OCI-M1 (cell line): ENCODE measurements at regions not wholly inside any gene's neighbourhood (a gene's known extent, or its start where the extent isn't known, plus 50 kb on each side); places are given as distances from the start of the nearest gene placed in this dataset.

Experiments used
- DNase-seq: peaks from one replicate; lab custom pipeline; 2025; lab: John Stamatoyannopoulos, UW

DNA sequence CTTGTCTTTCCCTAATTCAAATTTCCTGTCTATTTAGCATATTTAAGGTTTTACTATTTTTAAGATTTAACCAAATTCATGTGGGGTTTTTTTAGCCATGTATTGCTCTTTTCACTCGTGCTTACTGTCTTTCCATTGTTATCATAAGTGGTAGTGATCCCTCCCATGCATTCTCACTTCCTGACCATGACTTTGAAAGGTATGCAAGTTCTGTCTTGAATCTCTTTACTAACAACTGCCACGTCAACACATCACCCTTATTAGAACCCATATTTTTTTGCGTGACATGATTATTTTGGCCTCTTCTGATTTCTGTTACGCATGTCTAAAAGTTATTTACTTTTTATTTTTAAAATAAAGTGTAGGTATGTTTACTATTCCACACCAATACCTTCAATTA is 94.7 kb upstream of the CDH6 start:
- DNase-seq = no peak

DNA sequence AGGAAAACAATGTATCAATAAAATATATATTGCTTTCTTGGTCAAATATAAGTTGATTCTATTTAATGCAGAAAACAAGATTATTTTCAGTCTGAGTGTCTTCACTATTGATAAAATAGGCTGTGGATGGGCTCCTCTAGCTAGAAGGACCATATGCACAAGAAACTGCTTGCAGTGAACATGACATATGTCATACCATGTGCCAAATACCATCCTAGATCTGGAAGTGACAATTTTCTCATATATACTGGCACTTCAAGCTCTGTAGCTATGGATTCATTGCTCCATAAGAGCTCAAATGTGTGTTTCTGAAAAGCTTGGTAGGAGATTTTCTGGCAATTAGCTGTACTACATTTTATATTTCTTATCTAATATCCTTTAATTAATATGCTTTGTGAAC is 95.6 kb upstream of the CDH6 start:
- DNase-seq = no peak

DNA sequence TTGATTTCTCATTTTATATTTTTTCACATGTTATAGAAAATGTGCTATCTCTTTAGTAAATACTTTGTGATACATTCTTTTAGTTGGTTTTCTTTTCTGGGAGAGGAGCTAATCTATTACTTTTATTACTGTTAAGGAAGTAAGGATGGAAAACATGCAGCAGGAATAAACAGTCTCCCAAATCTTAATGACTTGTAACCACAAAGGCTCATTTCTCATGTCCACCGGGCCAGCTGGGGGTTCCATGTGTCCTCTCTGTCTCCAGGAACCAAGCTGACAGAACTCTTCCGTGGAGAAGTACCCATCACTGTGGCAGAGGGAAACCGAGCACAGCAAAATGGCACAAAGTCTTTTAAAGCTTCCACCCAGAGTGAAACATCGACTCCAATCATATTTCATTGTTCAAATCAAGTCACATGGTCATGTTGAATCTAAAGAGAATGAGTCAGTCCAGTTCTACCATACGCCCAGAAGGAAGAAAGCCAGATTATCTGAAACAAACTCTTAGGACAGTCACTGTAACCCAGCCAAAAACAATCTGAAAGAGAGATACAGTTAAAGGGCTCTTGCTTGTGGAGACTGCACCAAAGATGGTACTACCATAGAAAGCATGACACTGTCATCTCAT is 97.1 kb upstream of the CDH6 start:
- peak; percentile 61 for DNase-seq

DNA sequence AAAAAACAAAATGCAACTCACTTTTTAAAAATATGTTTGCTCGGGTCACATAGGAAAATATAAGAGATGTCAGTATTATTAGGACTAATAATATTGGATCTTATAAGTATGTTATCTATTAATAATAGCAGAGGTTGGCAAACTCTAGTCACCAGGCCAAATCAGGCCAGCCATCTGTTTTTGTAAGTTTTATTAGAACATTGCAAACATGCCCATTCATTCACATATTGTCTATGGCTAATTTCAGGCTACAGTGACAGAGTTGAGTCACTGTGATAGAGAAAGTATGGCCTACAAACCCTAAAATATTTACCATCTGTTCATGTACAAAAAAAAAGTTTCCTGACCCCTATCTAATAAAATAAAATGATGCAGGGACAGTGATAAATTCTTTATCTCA is 97.7 kb upstream of the CDH6 start:
- no peak for DNase-seq

DNA sequence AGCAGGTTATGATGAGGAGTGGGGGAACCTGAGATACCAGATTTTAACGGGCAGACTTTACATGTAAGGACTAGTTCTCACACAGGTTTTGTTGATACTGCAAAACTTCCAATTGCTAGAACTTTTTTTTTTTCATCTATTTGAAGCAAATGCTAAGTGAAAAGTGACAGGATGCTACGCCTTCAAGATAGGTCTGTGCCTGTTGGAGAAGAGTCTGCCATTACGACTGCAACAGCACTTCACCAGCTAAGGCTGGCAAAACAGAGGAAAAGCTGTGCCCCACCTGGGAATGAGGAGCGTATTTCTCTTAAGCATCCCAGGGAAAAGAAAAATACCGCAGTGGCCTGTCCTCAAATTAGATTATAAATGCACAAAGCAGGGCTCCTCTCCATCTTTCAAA is 102.0 kb upstream of the CDH6 start:
- DNase-seq = no peak

DNA sequence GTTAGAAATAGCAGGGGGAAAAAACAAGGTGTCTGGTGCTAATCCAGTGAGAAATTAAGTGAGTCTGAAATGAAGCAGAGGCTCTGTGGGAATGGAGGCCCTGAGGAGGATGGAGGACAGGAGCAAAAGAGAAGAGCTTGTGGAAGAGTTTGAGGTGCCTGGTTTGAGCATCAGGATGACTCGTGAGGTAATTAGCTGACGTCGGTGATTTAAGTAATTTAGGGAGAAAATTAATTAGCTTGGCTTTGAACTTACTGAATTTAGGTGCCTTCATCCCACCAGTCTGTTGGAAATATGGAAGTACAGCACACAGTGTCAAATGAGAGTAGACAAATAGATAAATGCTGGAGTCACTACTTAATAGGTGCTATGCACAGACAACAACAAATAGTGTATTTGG is 103.0 kb upstream of the CDH6 start:
- DNase-seq = no peak

DNA sequence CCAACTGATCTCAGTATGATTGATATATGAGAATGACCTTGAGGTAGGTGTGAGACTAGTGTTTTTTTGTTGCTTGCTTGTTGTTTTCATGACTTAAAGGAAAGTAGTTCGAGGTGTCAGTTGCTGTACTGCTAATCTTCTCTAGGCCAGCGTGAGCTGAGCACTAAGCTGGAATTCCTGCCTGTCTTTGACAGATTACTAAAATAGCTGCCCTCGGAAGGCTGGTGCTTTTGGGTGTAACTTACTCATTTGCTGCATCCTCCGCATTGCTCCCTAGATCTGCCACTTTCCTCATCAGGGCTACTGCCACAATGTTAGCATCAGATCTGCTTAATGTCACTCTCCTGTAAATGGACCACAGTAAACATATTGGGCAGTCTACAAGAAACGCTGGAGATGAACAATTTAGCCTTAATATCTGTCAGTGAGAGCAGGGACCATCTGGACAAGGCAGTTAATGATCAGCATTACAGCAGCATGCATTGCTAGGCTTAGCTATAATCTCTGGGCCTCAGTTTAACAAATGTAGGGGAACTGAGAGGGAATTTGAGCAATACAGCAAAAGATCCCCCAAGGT is 106.6 kb upstream of the CDH6 start:
- DNase-seq = no peak

DNA sequence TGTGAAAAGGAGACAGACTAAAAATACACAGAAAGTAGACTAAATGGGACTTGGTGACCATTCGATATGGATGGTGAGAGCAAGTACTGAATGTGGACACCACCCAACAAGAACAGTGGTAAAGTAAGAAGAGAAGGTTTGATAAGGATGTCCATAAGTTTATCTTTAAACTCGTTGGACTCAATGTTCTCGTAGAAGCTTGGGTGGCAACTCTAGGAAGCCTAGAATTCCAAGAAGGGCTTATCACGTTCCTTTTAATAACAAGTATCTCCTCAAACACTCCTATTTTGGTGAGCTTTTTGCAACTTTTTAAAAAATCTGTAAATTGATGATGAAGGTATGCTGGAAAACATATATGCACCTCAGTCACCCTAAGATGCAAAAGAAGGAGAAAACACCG is 108.6 kb upstream of the CDH6 start:
- peak; percentile 35 for DNase-seq

DNA sequence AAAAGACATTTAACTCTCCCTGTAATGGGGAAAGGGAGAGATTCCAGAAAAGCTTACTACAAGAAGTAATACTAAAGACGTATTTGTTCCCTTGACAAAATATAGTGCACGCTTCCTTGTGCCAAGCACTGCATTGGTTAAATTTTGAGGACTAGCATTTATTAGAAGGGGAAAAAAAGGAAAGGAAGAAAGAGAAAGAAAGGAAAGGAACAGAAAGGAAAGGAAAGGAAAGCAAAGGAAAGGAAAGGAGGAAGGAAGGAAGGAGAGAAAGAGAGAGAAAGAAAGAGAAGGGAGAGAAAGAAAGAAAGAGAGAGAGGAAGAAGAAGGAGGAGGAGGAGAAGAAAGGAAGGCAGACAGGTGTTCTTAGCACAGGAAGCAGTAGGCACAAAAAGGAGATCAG is 110.1 kb upstream of the CDH6 start:
- DNase-seq = no peak

DNA sequence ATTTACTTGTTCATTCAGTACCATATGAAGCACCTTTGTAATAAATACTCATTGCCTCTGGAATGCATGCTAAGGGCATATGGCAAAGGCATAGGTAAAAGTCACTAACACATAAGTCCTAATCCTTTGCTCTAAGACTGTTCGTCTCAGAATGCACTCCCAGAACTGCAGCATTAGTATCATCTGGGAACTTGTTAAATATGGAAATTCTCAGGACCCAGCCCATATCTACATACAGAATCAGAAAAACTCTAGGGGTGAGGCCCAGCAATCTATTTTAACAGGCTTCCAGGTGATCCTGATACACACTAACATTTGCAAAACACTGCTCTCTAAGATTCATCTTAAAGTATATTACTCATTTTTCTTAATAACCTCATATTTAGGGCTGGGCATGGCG is 113.8 kb upstream of the CDH6 start:
- DNase-seq = no peak

DNA sequence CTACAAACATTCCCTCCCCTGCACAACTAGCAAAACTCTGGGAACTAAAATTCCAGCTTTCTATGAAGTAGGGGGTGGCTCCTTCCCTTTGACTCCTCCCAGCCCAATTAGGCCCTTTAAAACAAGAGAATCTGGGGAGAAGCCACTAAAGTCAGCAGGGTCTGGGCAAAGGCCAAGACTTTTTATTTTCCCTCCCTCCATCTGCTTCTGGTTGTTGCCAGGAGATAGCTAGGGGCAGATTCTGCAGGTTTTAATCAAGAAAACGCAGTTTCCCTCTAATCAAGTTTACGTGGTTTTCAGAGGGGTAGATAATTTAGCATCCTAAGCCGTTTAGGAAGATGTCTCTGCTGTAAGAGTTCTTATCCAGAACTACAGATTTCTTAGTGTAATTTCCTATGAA is 114.5 kb upstream of the CDH6 start:
- peak; percentile 53 for DNase-seq

DNA sequence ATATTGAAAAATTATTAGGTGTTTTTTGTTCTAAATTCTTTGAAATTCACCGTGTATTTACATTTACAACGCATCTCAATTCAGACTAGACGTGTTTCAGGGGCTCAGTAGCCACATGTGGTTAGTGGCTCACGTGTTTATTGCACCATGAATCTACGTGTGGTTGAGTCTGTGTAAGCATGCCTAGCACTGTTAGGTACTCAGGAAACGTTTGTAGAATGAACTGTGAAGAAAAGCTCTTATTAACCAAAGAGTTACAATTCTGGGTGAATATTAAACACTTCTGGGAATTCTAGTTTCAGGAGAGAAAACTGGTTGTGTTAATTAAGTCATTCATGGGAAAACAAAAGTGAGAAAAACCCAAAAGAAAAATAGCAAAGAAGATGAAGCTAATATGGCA is 117.5 kb upstream of the CDH6 start:
- no peak for DNase-seq

DNA sequence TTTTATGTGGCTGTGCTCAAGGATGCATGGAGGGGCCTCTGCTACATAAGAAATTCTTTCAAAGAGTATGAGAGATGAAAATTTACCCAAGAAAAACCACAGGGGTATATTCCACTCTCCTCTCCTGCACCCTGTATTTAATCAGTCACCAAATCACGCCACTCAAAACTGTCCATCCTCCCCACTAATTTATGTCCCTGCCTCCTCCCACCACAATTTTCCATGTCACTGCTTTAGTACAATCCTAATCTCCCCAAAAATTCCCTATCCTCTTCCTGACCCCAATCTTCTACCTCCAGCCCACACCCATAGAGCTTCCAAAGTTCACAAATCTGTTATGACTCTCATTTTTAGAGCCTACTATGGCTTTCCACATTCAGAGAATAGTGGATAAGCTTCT is 125.2 kb upstream of the CDH6 start:
- no peak for DNase-seq

DNA sequence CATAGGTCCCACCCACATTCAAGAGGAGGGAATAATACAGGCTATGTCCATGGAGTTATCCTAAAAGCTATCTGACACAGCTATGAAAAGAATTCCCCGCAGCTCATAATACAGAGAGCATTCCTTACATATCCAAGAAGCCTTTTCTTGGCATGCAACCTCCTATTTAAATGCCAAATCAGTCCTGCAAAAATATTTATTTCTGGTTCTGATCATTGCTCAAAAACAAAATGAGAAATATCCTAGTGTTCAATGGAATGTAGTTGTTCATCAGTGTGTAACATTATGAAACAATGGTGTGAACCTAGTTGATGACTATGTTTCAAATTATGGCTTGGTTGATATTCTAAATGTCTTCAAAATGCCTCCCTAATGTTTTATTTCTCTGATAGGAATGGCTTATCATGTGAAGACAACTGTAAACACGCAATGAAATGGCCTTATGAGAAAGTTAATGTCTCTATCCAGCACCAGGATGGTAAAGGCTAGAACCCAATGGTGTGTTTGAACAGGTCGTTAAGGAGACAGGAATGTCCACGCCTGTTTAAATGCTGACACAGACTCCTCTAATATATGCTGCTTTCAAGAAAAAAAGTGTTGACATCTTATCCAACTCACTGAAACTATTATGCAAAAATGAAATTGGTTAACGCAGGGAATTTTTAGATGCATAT is 126.7 kb upstream of the CDH6 start:
- DNase-seq = no peak

DNA sequence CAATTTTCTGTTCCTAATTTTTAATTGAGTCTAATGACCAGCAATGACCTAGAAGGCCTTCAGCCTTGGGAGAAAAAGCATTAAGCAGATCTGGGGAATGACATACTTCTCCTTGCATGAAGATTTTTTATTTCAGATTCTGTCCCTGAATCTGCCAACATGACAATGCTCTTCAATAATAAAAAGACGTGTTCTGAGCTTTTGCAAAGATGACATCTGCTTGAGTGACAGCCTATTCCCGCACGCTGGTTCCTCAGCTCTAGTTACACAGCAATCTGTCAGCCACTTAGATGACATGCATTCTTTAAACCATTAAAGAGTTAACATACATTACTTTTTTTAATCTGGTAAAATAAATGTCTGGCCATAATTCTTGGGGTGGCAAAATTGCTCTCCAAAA is 129.3 kb upstream of the CDH6 start:
- DNase-seq = no peak

DNA sequence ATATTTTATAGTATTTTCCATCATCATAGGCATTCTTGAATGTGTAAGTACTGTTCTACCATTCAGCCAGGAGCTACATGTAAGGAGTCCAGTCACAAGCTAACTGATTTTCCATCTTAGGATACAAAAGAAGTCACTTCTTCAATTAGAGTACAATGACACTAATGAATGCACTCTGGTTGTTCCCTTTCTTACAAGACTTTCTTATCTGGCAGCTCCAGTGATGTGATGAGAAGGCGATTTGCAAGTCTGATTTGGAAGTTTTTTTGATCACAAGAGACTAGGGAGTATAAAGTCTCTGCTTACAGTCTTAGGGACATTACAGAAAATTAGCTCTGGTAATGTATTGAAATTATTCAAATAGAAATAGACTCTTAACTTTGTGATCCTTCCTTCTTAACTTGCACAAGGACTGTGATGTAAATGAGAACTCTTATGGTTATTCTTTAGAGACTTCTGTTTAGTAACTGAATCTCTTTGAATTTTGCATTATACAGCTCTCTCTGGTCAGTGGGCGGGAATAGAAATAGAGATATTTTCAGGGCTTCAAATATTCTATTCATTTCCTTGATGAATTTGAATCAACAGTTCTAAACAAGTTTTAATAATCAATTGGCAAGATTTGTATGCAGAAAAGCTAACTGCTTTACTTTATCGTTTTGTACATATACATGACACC is 130.4 kb upstream of the CDH6 start:
- DNase-seq = peak; percentile 62

DNA sequence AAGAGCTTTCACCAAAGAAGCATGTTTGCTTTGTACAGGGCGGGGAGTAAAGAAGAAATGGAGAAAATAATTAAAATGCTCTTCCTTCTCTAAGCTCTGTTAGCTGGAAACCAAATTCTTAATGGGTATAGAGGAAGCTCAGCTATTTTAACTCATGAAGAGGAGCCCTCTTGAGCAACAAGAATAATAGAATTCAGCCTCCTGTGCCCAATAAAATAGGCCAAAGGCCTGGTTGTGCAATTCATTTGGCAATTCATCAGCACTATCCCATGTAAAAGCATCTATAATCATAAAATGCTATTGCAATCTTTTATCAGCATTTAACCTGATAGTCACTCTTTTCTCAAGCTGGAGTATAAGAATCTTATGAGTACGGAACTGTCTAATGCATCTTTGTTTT is 133.6 kb upstream of the CDH6 start:
- DNase-seq = no peak

DNA sequence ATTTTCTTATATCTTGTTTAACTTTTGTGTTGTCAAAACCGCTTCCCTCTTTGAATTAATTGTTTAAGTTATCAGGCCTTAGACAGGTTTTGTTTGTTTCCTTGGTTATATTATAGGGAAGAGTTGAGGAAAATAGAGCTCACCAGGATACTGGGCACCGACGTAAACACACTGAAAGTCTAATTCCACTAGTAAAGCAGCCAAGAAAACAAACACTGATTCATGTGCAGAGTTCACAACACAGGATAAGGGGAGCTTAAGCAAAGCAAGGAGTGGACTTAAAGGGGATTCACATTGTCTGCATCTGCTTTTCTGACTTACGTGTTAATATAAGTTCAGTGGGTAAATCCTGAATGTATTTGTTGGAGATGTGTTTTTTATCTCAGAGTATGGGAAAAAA is 139.0 kb upstream of the CDH6 start:
- DNase-seq = no peak

DNA sequence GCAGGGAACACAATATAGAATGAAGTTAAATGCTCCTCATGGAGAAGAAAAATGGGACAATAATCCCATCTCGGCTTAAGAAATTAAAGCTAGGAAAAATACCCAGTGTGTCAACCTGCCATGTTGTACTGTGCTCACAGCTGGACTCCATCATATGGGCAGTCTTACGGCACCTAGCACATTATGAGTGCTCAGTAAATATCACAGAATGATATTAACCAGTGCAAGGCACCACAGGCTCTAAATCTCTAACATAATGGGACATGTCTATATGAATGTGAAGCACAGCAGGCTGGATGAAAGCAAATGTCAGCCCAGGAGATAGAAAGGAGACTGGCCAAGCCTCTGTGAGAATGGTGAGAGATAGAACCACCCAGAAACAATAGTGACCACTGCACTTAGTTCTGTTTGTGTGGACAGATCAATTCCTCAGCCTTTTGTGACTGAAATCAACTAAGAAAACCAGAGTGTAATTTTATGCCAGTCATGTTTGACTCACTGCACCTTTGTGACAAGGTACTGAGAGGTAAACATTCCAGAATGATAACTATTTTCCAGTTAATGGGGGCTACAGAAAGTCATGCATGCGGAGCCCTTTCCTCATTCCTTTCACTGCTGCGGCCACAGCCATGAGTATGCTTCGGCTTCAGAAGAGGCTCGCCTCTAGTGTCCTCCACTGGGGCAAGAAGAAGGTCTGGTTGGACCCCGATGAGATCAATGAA is 140.4 kb upstream of the CDH6 start:
- DNase-seq = no peak

DNA sequence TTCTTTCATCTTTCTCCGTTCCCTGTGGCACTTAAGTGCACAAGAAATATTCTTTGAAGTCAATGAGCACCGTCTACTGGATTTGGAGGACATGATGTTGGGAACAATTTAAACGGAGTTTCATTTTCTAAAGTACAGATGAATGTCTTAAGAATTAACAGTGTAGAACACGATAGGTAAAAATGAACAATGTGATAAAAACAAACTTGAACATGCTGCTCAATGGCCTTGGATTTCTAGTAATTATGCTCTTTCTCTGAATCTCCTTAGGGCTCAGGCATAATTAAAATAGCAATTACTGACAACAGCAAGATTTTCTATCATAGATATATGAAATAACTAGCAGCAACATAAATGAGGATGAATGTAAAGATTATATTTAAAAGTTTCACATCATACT is 142.2 kb upstream of the CDH6 start:
- DNase-seq = no peak

DNA sequence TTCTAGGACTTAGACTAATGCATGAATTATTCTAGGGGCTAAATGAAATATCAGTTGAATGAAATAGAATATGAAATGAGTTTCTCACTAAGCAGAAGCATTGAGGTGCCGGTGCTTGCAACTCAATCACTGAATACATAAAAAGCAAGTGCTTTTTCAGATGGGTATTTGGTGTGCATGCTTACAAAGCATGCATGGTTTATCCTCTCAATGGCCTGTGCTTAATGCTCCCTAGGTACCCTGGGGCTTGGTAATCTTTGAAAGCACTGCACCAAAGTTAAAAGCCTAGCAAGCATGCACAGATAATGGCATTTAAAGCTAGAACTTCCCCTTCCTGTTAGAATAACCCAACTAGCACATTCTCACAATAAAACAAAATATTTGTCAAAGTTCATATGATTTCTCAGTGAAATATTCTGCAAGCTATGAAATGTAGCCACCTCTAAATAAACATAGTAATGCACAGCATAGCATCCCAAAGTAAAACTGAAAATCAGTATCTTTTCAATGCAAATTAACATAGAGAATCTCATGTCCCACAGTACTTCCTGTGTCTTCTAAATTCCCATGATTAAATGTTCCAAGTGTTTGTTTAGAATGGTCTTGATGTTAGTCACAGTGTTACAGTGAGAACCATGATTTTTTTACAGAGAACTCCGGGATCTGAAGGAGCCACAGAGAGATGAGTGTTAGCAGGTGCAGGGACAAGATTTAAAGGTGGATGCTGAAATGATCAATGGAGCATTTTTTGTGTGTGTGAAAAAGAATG is 143.4 kb upstream of the CDH6 start:
- DNase-seq = no peak

DNA sequence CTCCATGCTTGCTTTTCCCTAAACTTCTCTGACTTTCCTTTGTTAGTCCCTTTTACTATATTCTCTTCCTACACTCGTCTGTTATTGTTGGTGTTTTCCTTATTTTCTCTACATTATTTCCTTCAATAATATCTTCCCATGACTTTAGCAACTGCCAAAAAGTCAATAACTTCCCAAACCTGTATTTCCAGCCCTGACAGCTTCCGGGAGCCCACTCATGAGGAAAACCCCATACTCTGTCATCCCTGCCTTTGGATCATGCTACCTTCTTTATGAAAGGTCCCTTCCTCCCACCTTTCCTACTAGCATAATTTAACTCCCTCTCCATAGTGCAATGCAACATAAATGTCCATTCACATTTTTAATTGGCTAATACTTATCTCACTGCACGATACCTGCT is 144.0 kb upstream of the CDH6 start:
- DNase-seq = no peak
